A549 (cell line): ENCODE measurements at regions not wholly inside any gene's neighbourhood (a gene's known extent, or its start where the extent isn't known, plus 50 kb on each side); places are given as distances from the start of the nearest gene placed in this dataset.

Source experiments
- ATAC-seq, 2 experiments: fragments of 200-7000 bp in 1 of 2; fragments of >200 bp in 1 of 2; cut with Nextera tagmentation in 1 of 2; cut with Tn5 transposase in 1 of 2; 3 replicates each; pipeline versions ENCODE4 v1.8.0 to v1.9.1; 2018 to 2020; ENCODE audit warnings: mild to moderate bottlenecking in 1 of 2, moderate library complexity in 1 of 2
- CTCF ChIA-PET: fragments of 300-600 bp; sonication (Branson Sonifier 250); formaldehyde crosslinking; extraction: SDS; loops from one replicate; lab custom pipeline; 2021; ENCODE audit warnings: antibody characterized with exemption, inconsistent platforms; lab: Yijun Ruan, JAX
- POLR2A ChIA-PET: fragments of 350-600 bp; formaldehyde crosslinking; extraction: SDS; loops from one replicate; lab custom pipeline; 2021; ENCODE audit warnings: antibody characterized with exemption, inconsistent platforms; lab: Yijun Ruan, JAX
- DNase-seq, 2 experiments: peaks; one replicate each; pipeline versions ENCODE4 v3.0.0 to v3.0.0-alpha.2; 2011 to 2016; ENCODE audit warnings: low read depth in 1 of 2, low spot score in 1 of 2
- FAIRE-seq: peaks from 2 replicates; lab custom pipeline; 2011; peaks lifted over from hg19 to GRCh38; lab: Jason Lieb, UNC
- H3K27ac ChIP-seq, 2 experiments: fragments of >200 bp; sonication (Bioruptor Twin); formaldehyde crosslinking; 3 replicates each; pipeline ENCODE4 v1.5.1; 2016 to 2017
- H3K4me1 ChIP-seq: fragments of >200 bp; sonication (Bioruptor Twin); formaldehyde crosslinking; 3 replicates; pipeline ENCODE4 v1.6.1; 2016
- H3K4me2 ChIP-seq: fragments of >200 bp; sonication (Bioruptor Twin); formaldehyde crosslinking; 3 replicates; pipeline ENCODE4 v1.6.1; 2016
- H3K4me3 ChIP-seq: fragments of >200 bp; sonication (Bioruptor Twin); formaldehyde crosslinking; 3 replicates; pipeline ENCODE4 v1.5.1; 2016
- H3K9me3 ChIP-seq: fragments of >200 bp; sonication (Bioruptor Twin); formaldehyde crosslinking; 3 replicates; pipeline ENCODE4 v1.6.1; 2016
- CBX2 ChIP-seq: fragments of 200-600 bp; sonication (generic); IDR thresholded peaks from 2 replicates; pipeline ENCODE4 v1.6.1; 2016; ENCODE audit warnings: low read depth, mild to moderate bottlenecking, borderline replicate concordance
- CBX8 ChIP-seq: fragments of 200-600 bp; sonication (generic); IDR thresholded peaks from 2 replicates; pipeline ENCODE4 v1.6.1; 2016
- CHD2 ChIP-seq: fragments of 150-350 bp; IDR thresholded peaks from 2 replicates; pipeline ENCODE4 v1.6.1; 2014; ENCODE audit warnings: low read length; ENCODE audit not compliant: partially characterized antibody
- CTCF ChIP-seq: fragments of >200 bp; sonication (Bioruptor Twin); formaldehyde crosslinking; IDR thresholded peaks from 3 replicates; pipeline ENCODE4 v1.5.1; 2016
- EHF ChIP-seq: fragments of 250-450 bp; sonication (Bioruptor Pico); IDR thresholded peaks from 2 replicates; pipeline ENCODE4 v1.5.0; 2020; ENCODE audit warnings: mild to moderate bottlenecking
- EHMT2 ChIP-seq: fragments of 200-600 bp; sonication (generic); IDR thresholded peaks from 2 replicates; pipeline ENCODE4 v1.6.1; 2016; ENCODE audit warnings: antibody characterized with exemption, low read depth, mild to moderate bottlenecking, moderate library complexity
- EP300 ChIP-seq, 2 experiments: fragments of >200 bp; sonication (Bioruptor Twin); formaldehyde crosslinking; IDR thresholded peaks; 2 replicates in 1 of 2; 3 replicates in 1 of 2; pipeline ENCODE4 v1.6.1; 2016 to 2017
- FOSB ChIP-seq: fragments of 250-450 bp; sonication (Bioruptor Pico); IDR thresholded peaks from 2 replicates; pipeline ENCODE4 v1.5.0; 2020; ENCODE audit warnings: mild to moderate bottlenecking, moderate library complexity
- GATA3 ChIP-seq: IDR thresholded peaks from 2 replicates; pipeline ENCODE4 v1.6.1; 2012; ENCODE audit warnings: borderline replicate concordance
- HOXA7 ChIP-seq: fragments of 250-450 bp; sonication (Bioruptor Pico); IDR thresholded peaks from 2 replicates; pipeline ENCODE4 v1.5.0; 2020; ENCODE audit warnings: mild to moderate bottlenecking, moderate library complexity
- HOXB13 ChIP-seq: fragments of 250-450 bp; sonication (Bioruptor Pico); IDR thresholded peaks from 2 replicates; pipeline ENCODE4 v1.5.0; 2020; ENCODE audit warnings: low read depth, mild to moderate bottlenecking, moderate library complexity
- HOXB5 ChIP-seq: fragments of 250-450 bp; sonication (Bioruptor Pico); IDR thresholded peaks from 2 replicates; pipeline ENCODE4 v1.5.0; 2020; ENCODE audit warnings: mild to moderate bottlenecking, moderate library complexity
- KDM1A ChIP-seq: fragments of 200-600 bp; sonication (generic); IDR thresholded peaks from 2 replicates; pipeline ENCODE4 v1.6.1; 2016; ENCODE audit warnings: low read depth, mild to moderate bottlenecking
- KDM5A ChIP-seq: fragments of 200-600 bp; sonication (generic); IDR thresholded peaks from 2 replicates; pipeline ENCODE4 v1.6.1; 2016; ENCODE audit warnings: antibody characterized with exemption, mild to moderate bottlenecking
- MAX ChIP-seq: IDR thresholded peaks from 2 replicates; pipeline ENCODE4 v1.6.1; 2012
- MYC ChIP-seq: IDR thresholded peaks from 2 replicates; pipeline ENCODE4 v1.6.1; 2012; ENCODE audit warnings: mild to moderate bottlenecking, inconsistent platforms, low read length, improper control_type of control experiment, borderline replicate concordance
- NR3C1 ChIP-seq: fragments of >200 bp; sonication (Bioruptor Twin); formaldehyde crosslinking; IDR thresholded peaks from 3 replicates; pipeline ENCODE4 v1.6.1; 2017
- POLR2AphosphoS2 ChIP-seq: conservative IDR thresholded peaks from 2 replicates; pipeline ENCODE4 v1.6.1; 2012; ENCODE audit warnings: low read length, improper control_type of control experiment, inconsistent platforms
- RAD21 ChIP-seq, 2 experiments: fragments of >200 bp in 1 of 2; sonication (Bioruptor Twin) in 1 of 2; formaldehyde crosslinking in 1 of 2; IDR thresholded peaks in 1 of 2; conservative IDR thresholded peaks in 1 of 2; 2 replicates in 1 of 2; 3 replicates in 1 of 2; pipeline ENCODE4 v1.6.1; 2012 to 2018; ENCODE audit warnings: inconsistent platforms in 1 of 2
- RCOR1 ChIP-seq: fragments of 150-350 bp; IDR thresholded peaks from 2 replicates; pipeline ENCODE4 v1.6.1; 2014; ENCODE audit warnings: antibody characterized with exemption, low read length, low read depth
- REST ChIP-seq: fragments of 200-600 bp; sonication (generic); IDR thresholded peaks from 2 replicates; pipeline ENCODE4 v1.6.1; 2016; ENCODE audit warnings: antibody characterized with exemption, mild to moderate bottlenecking, moderate library complexity
- RNF2 ChIP-seq: fragments of 200-600 bp; sonication (generic); IDR thresholded peaks from 2 replicates; pipeline ENCODE4 v1.6.1; 2016; ENCODE audit warnings: low read depth, mild to moderate bottlenecking, antibody characterized with exemption, moderate library complexity, borderline replicate concordance
- ZFP36 ChIP-seq: fragments of 450-650 bp; IDR thresholded peaks from 2 replicates; pipeline ENCODE4 v1.6.1; 2014; ENCODE audit warnings: borderline replicate concordance; ENCODE audit not compliant: partially characterized antibody
- ZNF302 ChIP-seq: fragments of 250-450 bp; sonication (Bioruptor Pico); IDR thresholded peaks from 2 replicates; pipeline ENCODE4 v1.9.0; 2021; ENCODE audit warnings: inconsistent platforms, mild to moderate bottlenecking, moderate library complexity
- ZSCAN20 ChIP-seq: fragments of 250-450 bp; sonication (Bioruptor Pico); IDR thresholded peaks from 2 replicates; pipeline ENCODE4 v1.8.0; 2022; ENCODE audit warnings: mild to moderate bottlenecking, moderate library complexity
- WGBS: methylation state at CpG from one replicate; pipeline ENCODE4 v1.1.6; 2017; ENCODE audit errors: missing lambda C conversion rate; 5-methylcytosine and 5-hydroxymethylcytosine counted together
- TF ChIP-seq, protein P1 (sequence below): fragments of >200 bp; sonication (Bioruptor Twin); formaldehyde crosslinking; IDR thresholded peaks from 3 replicates; pipeline ENCODE4 v1.6.1; 2016
- TF ChIP-seq, protein P2 (sequence below): IDR thresholded peaks from 2 replicates; pipeline ENCODE4 v1.6.1; 2012; ENCODE audit warnings: low read depth, borderline replicate concordance
- TF ChIP-seq, protein P3 (sequence below): IDR thresholded peaks from 2 replicates; pipeline ENCODE4 v1.6.1; 2012

DNA sequence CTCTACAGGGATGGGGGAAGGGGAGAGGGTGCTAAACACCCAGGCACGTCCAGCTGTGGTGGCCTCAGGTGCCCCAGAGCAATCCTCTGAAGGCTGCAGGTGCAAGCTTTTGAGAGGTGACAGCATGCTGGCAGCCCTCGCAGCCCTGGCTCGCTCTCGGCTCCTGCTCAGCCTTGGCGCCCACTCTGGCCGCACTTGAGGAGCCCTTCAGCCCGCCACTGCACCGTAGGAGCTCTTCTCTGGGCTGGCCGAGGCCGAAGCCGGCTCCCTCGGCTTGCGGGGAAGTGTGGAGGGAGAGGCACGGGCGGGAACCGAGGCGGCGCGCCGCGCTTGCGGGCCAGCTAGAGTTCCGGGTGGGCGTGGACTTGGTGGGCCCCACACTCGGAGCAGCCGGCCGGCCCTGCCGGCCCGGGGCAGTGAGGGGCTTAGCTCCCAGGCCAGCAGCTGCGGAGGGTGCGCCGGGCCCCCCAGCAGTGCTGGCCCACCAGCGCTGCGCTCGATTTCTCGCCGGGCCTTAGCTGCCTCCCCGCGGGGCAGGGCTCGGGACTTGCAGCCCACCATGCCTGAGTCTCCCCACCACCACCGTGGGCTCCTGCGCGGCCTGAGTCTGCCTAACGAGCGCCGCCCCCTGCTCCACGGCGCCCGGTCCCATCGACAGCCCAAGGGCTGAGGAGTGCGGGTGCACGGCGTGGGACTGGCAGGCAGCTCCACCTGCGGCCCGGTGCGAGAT lies 112.1 kb downstream of the TRIM29 start:
- no peak overlapping the region for H3K4me3 ChIP-seq
- TF ChIP-seq, protein P1, sequence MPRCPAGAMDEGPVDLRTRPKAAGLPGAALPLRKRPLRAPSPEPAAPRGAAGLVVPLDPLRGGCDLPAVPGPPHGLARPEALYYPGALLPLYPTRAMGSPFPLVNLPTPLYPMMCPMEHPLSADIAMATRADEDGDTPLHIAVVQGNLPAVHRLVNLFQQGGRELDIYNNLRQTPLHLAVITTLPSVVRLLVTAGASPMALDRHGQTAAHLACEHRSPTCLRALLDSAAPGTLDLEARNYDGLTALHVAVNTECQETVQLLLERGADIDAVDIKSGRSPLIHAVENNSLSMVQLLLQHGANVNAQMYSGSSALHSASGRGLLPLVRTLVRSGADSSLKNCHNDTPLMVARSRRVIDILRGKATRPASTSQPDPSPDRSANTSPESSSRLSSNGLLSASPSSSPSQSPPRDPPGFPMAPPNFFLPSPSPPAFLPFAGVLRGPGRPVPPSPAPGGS: no peak
- TF ChIP-seq, protein P2, sequence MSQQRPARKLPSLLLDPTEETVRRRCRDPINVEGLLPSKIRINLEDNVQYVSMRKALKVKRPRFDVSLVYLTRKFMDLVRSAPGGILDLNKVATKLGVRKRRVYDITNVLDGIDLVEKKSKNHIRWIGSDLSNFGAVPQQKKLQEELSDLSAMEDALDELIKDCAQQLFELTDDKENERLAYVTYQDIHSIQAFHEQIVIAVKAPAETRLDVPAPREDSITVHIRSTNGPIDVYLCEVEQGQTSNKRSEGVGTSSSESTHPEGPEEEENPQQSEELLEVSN: no peak
- TF ChIP-seq CBX2 (no peak), RAD21 (conservative IDR thresholded peaks at IDR 0.05 in 1 of 2, IDR thresholded peaks at IDR 0.05 in 1 of 2) (no peak), MYC (no peak), ZSCAN20 (CRISPR knock-in tag) (no peak), EHMT2 (no peak), KDM1A (no peak), EHF (no peak), CTCF (no peak), NR3C1 (no peak), FOSB (CRISPR knock-in tag) (no peak), POLR2AphosphoS2 (no peak), RCOR1 (no peak)
- no peak for ATAC-seq
- no peaks in the 10 kb centered on the region for H3K4me1 ChIP-seq
- H3K27ac ChIP-seq: no peak overlapping the region
- no peaks in the 10 kb centered on the region for H3K9me3 ChIP-seq
- no peak for DNase-seq
- ChIA-PET CTCF (interaction anchor here (0.9 kb wide), 1 partner anchor 82 kb away, joined by 3 read pairs; no protein-coding TSS in a partner anchor), POLR2A (no interaction called here)
- no peak for FAIRE-seq
- no peak overlapping the region for H3K4me2 ChIP-seq
- 78% methylated on average over 13 of the region's 56 CpGs for WGBS

GRCh38 chr11:120024586-120024985 lies 113.3 kb downstream of the TRIM29 start:
- Histone ChIP-seq H3K4me3 (no peak overlapping the region), H3K27ac (no peak overlapping the region), H3K4me2 (no peak overlapping the region), H3K4me1 (no peaks in the 10 kb centered on the region), H3K9me3 (no peaks in the 10 kb centered on the region)
- DNase-seq (no peak), FAIRE-seq (no peak), ATAC-seq (no peak)
- CTCF ChIA-PET: no interaction called here
- POLR2A ChIA-PET: no interaction called here
- 54% methylated on average over 2 of the region's 5 CpGs for WGBS
- TF ChIP-seq, protein P3, sequence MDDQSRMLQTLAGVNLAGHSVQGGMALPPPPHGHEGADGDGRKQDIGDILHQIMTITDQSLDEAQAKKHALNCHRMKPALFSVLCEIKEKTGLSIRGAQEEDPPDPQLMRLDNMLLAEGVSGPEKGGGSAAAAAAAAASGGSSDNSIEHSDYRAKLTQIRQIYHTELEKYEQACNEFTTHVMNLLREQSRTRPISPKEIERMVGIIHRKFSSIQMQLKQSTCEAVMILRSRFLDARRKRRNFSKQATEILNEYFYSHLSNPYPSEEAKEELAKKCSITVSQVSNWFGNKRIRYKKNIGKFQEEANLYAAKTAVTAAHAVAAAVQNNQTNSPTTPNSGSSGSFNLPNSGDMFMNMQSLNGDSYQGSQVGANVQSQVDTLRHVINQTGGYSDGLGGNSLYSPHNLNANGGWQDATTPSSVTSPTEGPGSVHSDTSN: no peak
- TF ChIP-seq HOXA7 (no peak), FOSB (CRISPR knock-in tag) (no peak), CBX8 (no peak), HOXB13 (no peak), KDM5A (no peak), GATA3 (no peak), CHD2 (no peak), REST (no peak), HOXB5 (CRISPR knock-in tag) (no peak), ZNF302 (CRISPR knock-in tag) (no peak), MAX (no peak), EP300 (IDR thresholded peaks at IDR 0.05) (no peak), RNF2 (no peak), ZFP36 (no peak)
- TF ChIP-seq, protein P2: no peak
